Peyer's patch (tissue), 4 donors: ENCODE measurements at regions not wholly inside any gene's neighbourhood (a gene's known extent, or its start where the extent isn't known, plus 50 kb on each side); places are given as distances from the start of the nearest gene placed in this dataset.

ENCODE experiments used
- POLR2A ChIP-seq, 2 donors: fragments of 450-650 bp; IDR thresholded peaks; one replicate each; pipeline ENCODE4 v1.5.1; 2017; ENCODE audit warnings: antibody characterized with exemption in 2 of 2, mild to moderate bottlenecking in 2 of 2, moderate library complexity in 2 of 2
- TF ChIP-seq, protein P1 (sequence below), 6 experiments: fragments of 450-650 bp in 4 of 6; fragments of 200-600 bp in 2 of 6; sonication (generic) in 1 of 6; IDR thresholded peaks; one replicate each; pipeline ENCODE4 v1.5.1; 2017 to 2019; ENCODE audit warnings: antibody characterized with exemption in 6 of 6, mild to moderate bottlenecking in 3 of 6, moderate library complexity in 1 of 6

GRCh38 chr12:130222519-130223218 lies 60.4 kb downstream of the FZD10 start:
- TF ChIP-seq, protein P1, sequence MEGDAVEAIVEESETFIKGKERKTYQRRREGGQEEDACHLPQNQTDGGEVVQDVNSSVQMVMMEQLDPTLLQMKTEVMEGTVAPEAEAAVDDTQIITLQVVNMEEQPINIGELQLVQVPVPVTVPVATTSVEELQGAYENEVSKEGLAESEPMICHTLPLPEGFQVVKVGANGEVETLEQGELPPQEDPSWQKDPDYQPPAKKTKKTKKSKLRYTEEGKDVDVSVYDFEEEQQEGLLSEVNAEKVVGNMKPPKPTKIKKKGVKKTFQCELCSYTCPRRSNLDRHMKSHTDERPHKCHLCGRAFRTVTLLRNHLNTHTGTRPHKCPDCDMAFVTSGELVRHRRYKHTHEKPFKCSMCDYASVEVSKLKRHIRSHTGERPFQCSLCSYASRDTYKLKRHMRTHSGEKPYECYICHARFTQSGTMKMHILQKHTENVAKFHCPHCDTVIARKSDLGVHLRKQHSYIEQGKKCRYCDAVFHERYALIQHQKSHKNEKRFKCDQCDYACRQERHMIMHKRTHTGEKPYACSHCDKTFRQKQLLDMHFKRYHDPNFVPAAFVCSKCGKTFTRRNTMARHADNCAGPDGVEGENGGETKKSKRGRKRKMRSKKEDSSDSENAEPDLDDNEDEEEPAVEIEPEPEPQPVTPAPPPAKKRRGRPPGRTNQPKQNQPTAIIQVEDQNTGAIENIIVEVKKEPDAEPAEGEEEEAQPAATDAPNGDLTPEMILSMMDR (IDR thresholded peaks at IDR 0.05): no peak
- no peak for TF ChIP-seq POLR2A (IDR thresholded peaks at IDR 0.05)
